Right hindlimb (tissue), 1 donor: ENCODE measurements at regions not wholly inside any gene's neighbourhood (a gene's known extent, or its start where the extent isn't known, plus 50 kb on each side); places are given as distances from the start of the nearest gene placed in this dataset.
"Not testable (repeated sequence)": the region's sequence is repeated elsewhere in the genome, so short reads cannot be mapped to it uniquely, and the experiment has no call there.

ENCODE experiments used
- DNase-seq: peaks from one replicate; pipeline ENCODE4 v3.0.0-alpha.2; 2018

DNA sequence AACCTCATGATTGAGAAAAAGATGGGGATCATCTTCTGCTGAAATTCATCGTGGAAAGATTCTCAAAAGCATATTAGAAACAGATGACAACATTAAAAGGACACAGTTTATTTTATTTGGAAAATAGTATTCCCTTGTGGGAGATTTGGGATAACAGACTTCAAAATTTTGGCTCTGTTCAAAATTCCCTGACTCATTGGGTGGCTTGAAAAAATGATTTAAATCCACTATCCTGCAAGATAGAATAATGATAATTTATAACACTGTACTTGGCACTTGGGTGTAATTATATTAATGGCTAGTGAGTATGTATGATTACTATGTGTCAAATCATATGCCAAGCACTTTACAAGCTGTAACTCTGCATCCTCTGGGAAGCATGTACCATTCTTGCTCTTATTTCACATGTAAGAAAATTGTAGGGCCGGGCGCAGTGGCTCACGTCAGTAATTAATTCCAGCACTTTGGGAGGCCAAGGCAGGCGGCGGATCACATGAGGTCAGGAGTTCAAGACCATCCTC, 128.8 kb downstream of the LMNTD1 start:
- peak; percentile 55 for DNase-seq

DNA sequence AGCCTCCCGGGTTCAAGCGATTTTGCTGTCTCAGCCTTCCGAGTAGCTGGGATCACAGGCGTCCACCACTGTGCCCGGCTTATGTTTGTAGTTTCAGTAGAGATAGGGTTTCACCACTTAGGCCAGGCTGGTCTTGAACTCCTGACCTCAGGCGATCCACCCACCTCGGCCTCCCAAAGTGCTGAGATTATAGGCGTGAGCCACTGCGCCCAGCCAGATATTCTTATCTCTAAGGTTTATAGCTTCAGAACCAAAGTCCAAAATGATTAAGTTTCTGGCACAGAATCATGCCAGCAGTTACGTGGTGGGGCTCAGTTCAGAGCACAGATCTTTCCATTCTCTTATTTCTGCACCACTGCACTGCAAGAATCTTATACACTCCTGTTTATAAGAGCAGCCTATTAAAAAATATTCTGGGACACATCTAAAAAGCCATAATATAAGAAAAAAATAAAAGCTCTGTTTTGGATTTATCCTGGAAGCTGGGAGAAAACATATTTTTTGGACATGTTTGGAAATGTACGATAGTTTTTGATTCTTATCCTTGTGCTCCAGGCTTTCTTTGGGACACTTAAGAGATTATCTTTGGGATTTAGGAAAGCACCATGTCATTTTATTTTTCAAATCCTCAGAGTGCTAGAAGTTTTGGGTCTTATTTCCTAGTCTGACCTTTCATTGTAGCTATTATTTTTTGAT, 129.6 kb downstream of the LMNTD1 start:
- peak; percentile 28 for DNase-seq

DNA sequence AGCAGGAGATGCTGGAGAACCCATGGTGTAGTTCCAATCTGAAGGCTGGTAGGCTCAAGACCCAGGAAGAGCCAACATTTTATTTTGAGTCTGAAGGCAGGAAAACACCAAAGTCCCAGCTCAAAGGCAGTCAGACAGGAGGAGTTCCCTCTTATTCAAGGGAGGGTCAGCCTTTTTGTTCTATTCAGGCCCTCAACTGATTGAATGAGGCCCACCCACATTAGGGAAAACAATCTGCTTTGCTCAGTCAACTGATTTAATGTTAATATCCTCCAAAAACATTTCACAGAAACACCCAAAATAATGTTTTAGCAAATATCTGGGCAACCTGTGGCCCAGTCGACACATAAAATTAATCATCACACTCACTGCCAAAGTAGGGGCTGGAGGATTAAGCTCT, 130.8 kb downstream of the LMNTD1 start:
- DNase-seq = no peak

DNA sequence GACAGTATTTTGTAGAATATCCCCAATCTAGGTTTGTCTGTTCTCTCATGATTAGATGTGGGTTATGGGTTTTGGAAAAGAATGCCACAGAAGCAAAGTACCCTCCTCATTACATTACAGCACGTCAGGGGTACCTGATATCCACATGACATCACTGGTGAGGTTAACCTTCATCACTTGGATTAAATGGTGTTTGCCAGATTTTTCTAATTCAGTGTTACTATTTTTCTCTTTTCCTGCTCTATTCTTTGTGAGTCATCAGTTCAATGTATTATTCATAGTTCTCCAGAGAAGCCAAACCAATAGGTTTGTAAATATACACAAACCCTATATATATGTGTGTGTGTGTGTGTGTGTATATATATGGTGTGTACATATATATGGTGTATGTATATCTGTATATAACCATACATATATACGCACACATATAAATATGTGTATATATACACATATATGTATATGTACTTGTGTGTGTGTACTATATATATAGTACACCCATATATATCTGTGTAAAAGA, 131.4 kb downstream of the LMNTD1 start:
- no peak for DNase-seq

DNA sequence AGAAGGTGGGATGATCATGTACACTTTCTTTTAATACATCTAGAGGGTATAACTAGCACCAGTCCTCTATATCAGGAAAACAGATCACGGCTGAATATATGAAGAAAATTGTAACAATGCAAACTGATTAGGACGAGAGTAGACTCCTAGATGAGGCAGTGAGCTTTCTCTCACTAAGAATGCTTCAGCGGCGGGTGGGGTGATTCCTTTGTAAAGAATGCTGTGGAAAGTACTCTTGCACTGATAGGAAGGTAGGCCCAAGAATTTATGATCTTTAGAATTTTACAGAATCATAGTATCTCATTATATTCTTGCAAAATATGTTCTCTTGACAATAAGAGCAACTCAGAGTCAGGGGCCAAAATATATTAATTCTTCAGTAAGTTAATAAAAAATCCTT, 133.0 kb downstream of the LMNTD1 start:
- no peak for DNase-seq

DNA sequence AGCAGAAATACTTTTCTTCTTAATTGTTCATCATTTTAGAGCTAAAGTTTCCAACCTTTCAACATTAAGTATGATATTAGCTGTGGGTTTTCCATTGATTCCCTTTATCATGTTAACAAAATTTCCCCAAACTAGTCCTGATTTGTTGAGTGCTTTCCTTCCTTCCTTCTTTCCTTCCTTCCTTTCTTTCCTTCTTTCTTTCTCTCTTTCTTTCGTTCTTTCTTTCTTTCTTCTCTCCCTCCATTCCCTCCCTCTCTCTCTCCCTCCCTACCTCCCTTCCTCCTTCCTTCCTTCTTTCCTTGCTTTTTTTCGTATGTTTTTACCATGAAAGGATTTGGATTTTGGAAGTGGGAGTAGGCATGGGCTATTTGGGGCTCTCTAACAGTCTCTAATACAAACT, 133.5 kb downstream of the LMNTD1 start:
- DNase-seq = no peak

DNA sequence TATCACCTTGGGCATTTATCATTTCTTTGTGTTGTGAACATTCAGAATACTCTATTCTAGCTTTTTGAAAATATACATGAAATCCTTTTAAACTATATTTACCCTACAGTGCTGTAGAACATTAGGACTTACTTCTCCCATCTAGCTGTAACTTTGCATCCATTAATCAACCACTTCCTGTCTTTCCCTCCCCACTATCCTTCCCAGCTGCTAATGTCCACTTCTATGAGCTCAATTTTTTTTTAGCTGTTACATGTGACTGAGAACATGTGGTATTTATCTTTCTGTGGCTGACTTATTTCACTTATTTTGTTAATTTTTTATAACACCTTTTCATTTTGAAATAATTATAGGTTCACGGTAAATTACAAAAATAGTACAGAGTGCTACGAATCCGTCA, 136.0 kb downstream of the LMNTD1 start:
- DNase-seq = no peak

DNA sequence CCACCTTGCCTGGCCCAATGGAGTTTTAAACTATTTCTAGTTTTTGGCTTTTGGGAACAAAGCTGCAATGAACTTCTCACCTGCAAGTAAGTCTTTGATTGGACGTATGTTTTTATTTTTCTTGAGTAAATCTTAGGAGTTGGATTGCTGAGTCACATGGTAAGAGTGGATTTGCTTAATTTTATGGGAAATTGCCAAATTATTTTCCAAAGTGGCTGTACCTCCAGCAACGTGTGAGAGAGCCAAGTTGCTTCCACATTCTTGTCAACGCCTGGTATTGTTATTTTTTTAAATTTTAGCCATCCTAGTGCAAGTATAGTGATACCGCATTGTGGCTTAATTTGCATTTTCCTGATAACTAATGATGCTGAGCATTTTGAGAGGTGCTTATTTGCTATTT, 136.6 kb downstream of the LMNTD1 start:
- no peak for DNase-seq

DNA sequence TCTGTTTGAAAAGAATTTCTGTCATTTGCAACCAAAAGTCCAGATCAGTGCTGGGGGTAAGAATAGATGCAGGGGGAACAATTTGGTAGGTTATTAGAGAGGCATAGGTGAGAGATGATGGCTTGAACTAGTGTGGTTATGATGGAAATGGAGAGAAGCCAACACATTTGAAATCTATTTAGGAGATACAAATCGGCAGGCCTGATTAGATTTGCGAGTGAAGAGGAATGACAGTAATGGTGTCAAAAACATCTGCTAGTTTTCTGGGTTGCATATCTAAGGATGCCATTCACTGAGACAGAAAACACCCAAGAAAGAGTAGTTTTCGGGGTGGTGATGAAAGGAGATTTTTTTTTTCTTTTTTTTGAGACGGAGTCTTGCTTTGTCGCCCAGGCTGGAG, 138.1 kb downstream of the LMNTD1 start:
- DNase-seq = no peak

DNA sequence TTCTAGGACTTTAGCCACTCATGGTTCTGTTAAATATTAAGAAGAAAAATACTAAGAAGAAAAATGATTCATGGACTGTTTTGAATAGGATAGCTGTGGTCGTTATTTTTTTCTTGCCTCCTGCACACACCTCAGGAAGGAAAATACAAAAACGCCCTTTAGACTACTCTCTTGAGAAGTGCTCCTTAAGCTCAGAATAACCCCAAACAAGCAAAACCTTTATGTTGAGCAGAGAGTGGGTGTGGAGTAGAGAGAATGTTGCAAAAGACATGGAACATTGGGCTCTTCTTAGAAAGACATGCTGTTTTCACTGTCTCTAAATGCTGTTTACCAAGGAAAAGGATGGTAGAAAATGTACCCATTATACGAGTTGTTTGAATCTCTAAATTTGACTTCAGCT, 140.3 kb downstream of the LMNTD1 start:
- DNase-seq = no peak

DNA sequence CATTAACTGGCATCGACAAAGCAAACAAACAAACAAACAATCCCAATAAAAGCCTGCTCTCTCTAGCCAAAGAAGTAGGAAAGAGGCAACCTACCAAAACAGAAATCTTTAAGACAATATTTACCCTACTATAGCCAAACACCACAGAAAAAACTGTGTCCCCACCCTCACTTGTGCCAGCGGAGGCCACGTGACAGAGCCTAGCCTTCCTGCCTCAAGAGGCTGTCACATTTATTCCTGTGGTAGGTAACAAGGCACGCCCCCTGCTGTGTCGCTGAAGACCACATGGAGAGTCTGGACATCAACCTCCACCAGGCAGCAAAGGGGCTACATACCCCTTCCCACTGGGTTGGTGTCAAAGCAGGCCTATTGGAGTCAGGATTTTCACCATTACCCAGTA, 148.1 kb downstream of the LMNTD1 start:
- no peak for DNase-seq

DNA sequence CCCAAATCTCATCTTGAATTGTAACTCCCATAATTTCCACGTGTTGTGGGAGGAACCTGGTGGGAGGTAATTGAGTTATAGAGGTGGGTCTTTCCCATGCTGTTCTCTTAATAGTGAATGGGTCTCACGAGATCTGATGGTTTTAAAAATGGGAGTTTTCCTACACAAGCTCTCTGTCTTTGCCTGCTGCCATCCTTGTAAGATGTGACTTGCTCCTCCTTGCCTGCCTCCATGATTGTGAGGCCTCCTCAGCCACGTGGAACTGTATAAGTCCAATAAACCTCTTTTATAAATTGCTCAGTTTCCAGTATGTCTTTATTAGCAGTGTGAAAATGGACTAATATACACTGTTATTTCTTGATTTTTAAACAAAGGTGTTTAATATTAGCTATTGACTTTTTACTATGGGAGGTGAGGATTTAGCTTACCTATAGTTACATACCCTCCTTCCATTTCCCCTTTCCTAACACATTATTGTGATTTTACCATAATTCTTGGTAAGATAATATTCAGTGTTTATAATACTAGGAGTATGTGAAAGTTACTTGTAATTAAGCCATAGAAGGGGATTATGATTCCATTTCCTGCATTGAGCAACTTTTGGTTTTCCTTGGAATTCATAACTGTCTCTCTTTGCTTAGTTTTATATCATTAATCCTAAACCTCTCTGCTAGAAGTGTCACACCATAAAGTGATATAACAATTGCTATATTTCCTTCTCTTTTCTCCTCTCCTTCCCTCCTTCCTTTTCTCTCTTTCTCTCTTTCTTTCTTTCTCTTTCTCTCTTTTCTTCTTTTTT, 151.0 kb upstream of the KRAS start:
- no peak for DNase-seq

DNA sequence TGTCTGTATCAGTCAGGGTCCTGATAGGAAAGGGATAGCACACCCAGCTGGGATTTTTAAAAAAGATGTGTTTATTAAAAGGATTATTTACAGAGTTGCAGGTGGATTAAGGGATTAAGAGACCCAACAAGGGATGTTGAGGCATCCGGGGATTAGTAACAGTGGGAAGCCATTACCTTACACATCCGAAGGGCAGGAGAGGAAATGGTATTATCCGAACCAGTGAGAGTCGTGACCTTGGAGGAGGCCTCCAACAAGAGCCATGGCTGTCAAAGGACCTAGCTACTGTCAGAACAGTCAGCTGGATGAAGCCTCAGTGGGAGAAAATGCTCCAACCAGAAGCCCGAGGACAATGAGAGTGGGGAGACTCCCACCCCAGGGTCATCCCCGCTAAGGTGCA, 146.3 kb upstream of the KRAS start:
- no peak for DNase-seq

DNA sequence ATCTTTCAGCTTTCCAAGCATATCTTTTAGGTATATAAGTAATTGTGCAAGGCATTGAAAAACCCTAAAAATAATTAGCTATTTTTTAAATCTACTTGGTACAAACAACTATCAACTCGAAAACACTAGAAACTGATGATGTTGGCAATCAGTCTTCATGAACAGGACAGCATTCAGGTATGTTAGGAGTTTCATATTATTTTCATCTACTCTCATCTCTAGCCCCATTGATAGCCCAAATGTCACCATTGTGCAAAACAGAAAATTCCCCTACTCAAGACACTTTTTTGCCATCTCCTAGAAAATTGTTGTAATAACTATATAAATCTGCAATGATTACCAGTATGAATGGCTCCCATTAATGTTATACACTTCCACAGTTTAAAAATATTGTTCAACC, 144.5 kb upstream of the KRAS start:
- DNase-seq = no peak

DNA sequence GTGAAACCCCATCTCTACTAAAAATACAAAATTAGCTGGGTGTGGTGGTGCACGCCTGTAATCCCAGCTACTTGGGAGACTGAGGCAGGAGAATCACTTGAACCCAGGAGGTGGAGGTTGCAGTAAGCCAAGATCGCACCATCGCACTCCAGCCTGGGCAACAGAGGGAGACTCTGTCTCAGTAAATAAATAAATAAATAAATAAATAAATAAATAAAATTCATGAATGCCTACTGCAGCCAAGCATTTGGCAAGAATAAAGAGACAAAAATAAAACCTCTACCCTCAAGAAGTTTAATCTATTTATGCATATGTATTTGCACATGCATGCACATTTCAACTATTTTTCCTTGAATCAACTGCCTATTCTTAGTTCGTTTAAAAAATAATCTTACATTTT, 144.0 kb upstream of the KRAS start:
- not testable (repeated sequence) for DNase-seq

DNA sequence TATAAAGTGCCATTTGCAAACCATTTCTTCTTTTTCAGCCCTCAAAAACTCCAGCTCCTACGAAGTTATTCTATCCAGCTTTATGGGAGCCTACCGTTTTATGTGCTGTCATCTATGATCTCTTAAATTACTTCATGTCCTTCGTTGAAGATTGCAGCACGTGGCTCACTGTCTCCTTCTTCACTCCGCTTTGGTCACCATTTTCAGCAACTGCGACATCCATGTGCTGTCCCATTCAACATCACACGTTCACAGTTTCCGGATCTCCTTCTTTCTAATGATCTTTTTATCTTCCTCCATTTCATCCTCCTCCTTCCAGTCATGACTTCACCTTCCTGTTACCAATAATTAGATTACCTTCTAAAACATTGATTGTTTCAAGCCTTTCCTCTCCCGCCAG, 143.3 kb upstream of the KRAS start:
- DNase-seq = no peak

DNA sequence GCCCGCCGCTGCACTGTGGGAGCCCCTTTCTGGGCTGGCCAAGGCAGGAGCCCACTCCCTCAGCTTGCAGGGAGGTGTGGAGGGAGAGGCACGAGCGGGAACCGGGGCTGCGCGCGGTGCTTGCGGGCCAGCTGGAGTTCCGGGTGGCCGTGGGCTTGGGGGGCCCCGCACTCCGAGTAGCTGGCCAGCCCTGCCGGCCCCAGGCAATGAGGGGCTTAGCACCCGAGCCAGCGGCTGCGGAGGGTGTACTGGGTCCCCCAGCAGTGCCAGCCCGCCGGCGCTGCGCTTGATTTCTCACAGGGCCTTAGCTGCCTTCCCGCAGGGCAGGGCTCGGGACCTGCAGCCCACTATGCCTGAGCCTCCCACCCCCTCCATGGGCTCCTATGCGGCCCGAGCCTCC, 140.6 kb upstream of the KRAS start:
- DNase-seq = not testable (repeated sequence)

DNA sequence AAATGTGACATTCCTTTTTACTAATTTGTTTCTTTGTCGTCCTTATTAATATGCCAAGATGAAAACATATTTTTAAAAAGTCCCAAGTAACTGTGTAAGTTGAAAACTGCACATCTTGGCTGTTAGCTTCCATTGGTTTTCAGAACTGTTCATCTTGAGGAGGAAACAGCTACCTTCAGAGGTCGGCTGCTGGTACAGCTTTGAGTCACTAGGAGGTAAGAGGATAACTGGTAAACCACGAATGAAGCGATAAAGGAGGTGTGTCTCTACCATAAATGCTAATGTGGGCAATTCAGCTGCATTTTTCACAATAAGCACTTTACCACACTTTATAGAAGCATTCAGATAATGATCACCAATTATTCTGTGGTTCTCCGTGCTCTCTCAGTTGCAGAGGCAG, 137.5 kb upstream of the KRAS start:
- no peak for DNase-seq

DNA sequence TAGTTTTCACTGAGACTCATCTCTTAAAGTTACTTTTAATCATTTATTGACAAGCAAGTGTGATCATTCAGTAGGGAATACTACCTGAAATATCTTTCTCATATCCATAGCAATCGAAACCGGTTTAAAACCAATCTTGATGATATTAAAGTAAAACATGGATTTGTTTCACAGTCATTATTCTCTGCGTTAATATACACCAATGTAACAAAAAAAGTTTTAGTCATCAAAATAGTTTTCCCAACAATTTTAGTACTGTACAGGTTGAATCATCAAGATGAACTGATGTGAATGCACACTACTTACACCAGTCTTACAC, 137.0 kb upstream of the KRAS start:
- DNase-seq = no peak

DNA sequence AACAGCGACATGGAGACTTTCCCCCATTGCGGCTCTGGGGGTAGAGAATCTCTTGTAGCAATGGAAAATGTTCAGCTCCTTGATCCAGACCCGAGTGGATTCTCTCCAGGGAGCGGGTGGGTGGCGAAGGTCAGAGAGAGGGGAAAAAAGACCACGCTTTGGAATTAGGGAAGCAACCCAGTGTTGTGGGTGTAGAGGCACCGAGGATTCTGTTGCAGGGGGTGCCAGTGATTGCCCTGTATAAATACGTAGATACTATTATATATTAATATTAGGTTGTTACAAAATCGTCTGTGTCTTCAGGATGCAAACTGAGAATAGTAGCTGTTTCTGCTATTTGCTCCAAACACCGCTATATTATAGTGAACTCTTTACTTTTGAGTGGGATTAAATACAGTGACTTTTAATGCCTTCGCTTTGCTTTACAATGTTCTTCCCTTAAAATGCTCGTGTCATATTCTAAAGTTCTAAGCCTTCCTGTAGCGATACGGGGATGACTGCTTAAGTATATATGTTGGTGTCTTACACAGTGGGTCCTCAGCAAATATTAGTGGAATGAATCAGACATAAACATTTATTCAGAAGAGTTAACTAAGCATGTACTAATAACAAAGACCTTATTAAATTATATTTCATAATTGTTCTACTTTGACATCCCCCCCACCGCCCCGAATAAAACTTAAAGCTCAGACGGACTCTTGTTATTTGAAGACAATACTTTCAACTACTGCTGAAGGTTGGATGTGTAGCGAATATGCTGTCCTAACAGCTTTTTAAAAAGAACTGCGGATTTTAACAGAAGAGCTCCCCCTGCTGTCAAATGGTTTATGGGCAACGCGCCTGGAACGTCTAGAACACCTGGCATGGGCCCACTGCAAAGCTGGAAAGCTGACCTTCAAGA, 136.4 kb upstream of the KRAS start:
- peak; percentile 92 for DNase-seq

DNA sequence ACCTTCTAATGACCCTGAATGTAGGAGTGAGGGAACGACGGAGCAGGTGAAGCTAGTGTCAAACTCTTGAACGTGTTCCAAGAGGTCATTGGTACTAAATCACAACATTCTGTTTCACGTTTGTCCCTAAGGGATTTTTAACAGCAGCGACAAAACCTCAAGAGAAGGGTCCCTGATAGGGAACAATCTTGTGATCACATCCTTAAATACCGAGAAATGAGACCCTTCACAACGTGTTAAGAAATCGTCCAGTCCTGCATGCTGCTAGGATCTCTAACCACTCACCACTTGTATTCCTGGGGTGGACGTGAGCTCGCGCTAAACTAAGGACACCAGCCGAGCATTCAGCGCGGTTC, 134.1 kb upstream of the KRAS start:
- no peak for DNase-seq

DNA sequence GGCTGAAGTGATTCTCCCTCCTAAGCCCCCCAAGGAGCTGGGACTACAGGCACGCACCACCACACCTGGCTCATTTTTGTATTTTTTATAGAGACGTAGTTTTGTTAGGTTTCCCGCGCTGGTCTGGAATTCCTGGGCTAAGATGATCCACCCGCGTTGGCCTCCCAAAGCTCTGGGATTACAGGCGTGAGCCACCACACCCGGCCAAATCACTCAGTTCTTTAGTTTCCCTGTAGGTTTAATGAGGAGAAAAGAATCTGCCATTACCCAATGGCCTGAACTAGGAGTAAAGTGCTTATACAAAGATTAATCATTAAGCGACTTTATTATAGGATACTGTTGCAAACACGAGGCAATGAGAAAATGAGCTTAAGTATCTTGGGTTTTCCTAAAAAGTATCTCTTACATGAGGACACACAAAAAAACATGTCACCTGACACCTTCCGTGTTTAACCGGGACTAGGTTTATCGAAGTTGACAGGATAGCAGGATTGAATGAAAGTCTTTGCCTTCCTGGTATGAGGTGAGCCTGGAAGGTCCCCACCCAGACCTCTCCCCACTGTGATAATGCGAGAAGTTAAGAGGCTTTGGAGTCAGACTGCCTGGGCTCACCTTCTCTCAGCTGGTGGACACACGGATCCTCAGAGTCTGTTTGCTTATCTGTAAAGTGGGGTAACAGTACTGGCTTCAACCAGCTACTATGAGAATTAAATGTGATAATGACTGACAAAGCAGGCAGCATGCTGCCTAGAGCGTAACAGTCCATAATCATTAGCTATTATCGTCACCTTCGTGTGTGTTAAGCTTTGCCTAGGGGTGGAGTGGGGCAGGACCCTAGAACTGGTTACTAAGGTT, 133.5 kb upstream of the KRAS start:
- DNase-seq = no peak
